ENCODE measurements at regions not wholly inside any gene's neighbourhood (a gene's known extent, or its start where the extent isn't known, plus 50 kb on each side); places are given as distances from the start of the nearest gene placed in this dataset.

DNA sequence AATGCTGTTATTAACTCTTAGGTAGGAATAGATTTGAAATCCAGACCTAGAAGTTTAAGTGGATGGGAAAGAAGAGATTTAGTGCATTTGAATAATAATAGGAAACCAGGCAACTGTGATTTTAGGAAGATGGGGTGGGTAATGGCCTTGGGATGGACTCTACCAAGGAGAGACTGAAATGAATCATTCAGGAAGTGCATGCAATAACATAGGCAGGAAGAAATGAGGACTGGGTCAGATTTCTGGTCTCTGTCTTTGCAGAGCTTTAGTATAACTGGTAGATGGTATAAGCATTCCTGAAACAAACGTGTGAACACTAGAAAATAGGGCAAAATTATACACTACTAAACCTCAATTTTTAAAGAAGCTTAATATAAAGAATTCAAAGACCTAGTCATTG is 274.4 kb upstream of the CLINT1 start:
- no peak for TF ChIP-seq EZH2 (IDR thresholded peaks at IDR 0.05; ENCODE audit: low read length, missing control alignments)
- TF ChIP-seq, protein P1, sequence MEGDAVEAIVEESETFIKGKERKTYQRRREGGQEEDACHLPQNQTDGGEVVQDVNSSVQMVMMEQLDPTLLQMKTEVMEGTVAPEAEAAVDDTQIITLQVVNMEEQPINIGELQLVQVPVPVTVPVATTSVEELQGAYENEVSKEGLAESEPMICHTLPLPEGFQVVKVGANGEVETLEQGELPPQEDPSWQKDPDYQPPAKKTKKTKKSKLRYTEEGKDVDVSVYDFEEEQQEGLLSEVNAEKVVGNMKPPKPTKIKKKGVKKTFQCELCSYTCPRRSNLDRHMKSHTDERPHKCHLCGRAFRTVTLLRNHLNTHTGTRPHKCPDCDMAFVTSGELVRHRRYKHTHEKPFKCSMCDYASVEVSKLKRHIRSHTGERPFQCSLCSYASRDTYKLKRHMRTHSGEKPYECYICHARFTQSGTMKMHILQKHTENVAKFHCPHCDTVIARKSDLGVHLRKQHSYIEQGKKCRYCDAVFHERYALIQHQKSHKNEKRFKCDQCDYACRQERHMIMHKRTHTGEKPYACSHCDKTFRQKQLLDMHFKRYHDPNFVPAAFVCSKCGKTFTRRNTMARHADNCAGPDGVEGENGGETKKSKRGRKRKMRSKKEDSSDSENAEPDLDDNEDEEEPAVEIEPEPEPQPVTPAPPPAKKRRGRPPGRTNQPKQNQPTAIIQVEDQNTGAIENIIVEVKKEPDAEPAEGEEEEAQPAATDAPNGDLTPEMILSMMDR (conservative IDR thresholded peaks at IDR 0.05 in 1 of 2, IDR thresholded peaks at IDR 0.05 in 1 of 2; ENCODE audit: low read depth in 1 of 2, low read length in 2 of 2), result no peak
